ENCODE measurements at regions not wholly inside any gene's neighbourhood (a gene's known extent, or its start where the extent isn't known, plus 50 kb on each side); places are given as distances from the start of the nearest gene placed in this dataset.

DNA sequence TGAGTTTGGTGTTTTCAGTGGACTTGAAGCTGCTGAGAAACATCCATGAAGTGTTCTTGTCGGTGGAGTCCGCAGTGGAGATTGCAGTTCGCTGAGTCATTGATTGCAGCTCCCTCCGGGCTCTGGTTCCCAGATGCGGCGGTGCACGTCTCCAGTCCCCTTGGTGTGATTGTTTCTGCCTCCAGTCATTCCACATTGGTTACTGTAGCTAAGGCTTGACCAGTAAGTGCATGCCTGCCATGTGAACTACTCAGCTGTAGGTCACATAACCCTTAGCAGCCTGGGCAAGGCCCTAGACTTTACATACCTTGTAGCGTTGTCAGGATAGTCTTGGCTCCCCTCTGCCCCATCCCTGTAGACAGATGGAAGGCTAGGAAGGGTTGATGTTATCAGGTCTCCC is 53.8 kb upstream of the CLCN4 start:
- Histone ChIP-seq H3K27ac (no peak overlapping the region), H3K4me1 (no peaks in the 10 kb centered on the region)

GRCh38 chrX:10104958-10105658 is 51.7 kb upstream of the CLCN4 start:
- no peaks in the 10 kb centered on the region for H3K9me3 ChIP-seq
- intact Hi-C loops (cut with DNase I; ENCODE audit: low total_unique reads) = no loop called here
- no peak overlapping the region for H3K4me3 ChIP-seq
- no peaks in the 10 kb centered on the region for H3K4me1 ChIP-seq
- TF ChIP-seq, protein P1, sequence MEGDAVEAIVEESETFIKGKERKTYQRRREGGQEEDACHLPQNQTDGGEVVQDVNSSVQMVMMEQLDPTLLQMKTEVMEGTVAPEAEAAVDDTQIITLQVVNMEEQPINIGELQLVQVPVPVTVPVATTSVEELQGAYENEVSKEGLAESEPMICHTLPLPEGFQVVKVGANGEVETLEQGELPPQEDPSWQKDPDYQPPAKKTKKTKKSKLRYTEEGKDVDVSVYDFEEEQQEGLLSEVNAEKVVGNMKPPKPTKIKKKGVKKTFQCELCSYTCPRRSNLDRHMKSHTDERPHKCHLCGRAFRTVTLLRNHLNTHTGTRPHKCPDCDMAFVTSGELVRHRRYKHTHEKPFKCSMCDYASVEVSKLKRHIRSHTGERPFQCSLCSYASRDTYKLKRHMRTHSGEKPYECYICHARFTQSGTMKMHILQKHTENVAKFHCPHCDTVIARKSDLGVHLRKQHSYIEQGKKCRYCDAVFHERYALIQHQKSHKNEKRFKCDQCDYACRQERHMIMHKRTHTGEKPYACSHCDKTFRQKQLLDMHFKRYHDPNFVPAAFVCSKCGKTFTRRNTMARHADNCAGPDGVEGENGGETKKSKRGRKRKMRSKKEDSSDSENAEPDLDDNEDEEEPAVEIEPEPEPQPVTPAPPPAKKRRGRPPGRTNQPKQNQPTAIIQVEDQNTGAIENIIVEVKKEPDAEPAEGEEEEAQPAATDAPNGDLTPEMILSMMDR (IDR thresholded peaks at IDR 0.05) = no peak
- TF ChIP-seq POLR2A (IDR thresholded peaks at IDR 0.05) (no peak), POLR2AphosphoS5 (IDR thresholded peaks at IDR 0.05) (no peak)
- no peak for DNase-seq (ENCODE audit: low spot score in 2 of 2)
- no peak overlapping the region for H3K27ac ChIP-seq
- peaks cover 0 to 12% of the 10 kb centered on the region in 2 donors for H3K27me3 ChIP-seq
- no peaks in the 10 kb centered on the region for H3K36me3 ChIP-seq

More for the DNA sequence above, 53.8 kb upstream of the CLCN4 start:
- H3K36me3 ChIP-seq = no peaks in the 10 kb centered on the region
- intact Hi-C loops (cut with DNase I; ENCODE audit: low total_unique reads) = no loop called here
- no peak overlapping the region for H3K4me3 ChIP-seq
- H3K9me3 ChIP-seq = no peaks in the 10 kb centered on the region
- peaks cover 0 to 7% of the 10 kb centered on the region in 2 donors for H3K27me3 ChIP-seq
- DNase-seq (ENCODE audit: low spot score in 2 of 2) = no peak
- TF ChIP-seq POLR2A (IDR thresholded peaks at IDR 0.05) = no peak
- TF ChIP-seq, protein P1 (IDR thresholded peaks at IDR 0.05) = no peak
- TF ChIP-seq POLR2AphosphoS5 (IDR thresholded peaks at IDR 0.05) = no peak

DNA sequence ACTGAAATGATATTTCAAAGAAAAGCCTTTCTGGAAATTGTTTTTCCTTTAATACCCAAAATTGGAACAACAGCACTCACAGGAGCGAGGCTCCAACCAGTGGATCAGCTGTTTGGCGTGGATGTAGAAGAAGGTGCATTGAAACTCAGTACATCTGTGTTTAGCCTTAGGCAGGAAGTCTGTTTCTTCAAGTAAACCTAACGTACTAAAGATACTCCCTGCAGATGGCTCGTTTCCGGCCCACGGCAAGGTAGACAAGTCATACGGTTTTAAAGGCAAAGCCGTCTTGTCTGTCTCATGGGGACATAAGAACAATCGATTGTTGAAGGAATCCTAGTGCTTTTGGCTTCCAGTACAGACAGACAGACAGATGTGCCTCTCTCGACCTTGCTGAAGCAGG is 50.0 kb upstream of the CLCN4 start:
- peak overlapping the region in 1 of 2 donors; percentile 3 for H3K27ac ChIP-seq
- no peak for DNase-seq (ENCODE audit: low spot score in 2 of 2)
- intact Hi-C loops (cut with DNase I; ENCODE audit: low total_unique reads) = no loop called here
- H3K4me1 ChIP-seq = no peaks in the 10 kb centered on the region
- TF ChIP-seq POLR2A (IDR thresholded peaks at IDR 0.05) = no peak
- TF ChIP-seq, protein P1 (IDR thresholded peaks at IDR 0.05) = no peak
- no peak for TF ChIP-seq POLR2AphosphoS5 (IDR thresholded peaks at IDR 0.05)
- no peak overlapping the region for H3K4me3 ChIP-seq
- H3K9me3 ChIP-seq = no peaks in the 10 kb centered on the region
- H3K27me3 ChIP-seq = peaks cover 0 to 27% of the 10 kb centered on the region in 2 donors
- H3K36me3 ChIP-seq = no peaks in the 10 kb centered on the region

Measured in breast epithelium (tissue), 4 donors.